GM12874 (cell line): ENCODE measurements at regions not wholly inside any gene's neighbourhood (a gene's known extent, or its start where the extent isn't known, plus 50 kb on each side); places are given as distances from the start of the nearest gene placed in this dataset.

Experiments used
- CTCF ChIP-seq: IDR thresholded peaks from 2 replicates; pipeline ENCODE4 v1.5.1; 2011; ENCODE audit warnings: low read depth, mild to moderate bottlenecking, control low read depth, low read length, moderate library complexity; ENCODE audit not compliant: insufficient read depth

DNA sequence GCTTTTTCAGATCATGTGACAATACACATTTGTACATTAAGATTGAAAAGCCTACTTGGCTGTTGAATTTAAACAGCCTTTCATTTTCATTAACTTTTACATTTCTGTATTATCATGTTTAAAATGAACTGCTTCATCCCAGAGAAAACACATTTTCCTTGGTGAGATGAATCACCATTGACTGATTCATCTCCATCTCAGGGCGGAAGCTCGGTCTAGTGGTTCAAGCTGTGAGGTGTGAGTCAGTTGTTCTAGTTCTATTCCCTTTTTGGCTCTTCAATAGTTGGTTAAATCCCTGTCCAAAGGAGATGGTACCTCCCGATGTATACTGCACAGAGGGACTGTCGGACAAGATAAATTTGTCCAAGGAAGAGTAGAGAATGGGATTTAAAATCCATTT, 189.7 kb downstream of the ADCYAP1 start:
- no peak for TF ChIP-seq CTCF

DNA sequence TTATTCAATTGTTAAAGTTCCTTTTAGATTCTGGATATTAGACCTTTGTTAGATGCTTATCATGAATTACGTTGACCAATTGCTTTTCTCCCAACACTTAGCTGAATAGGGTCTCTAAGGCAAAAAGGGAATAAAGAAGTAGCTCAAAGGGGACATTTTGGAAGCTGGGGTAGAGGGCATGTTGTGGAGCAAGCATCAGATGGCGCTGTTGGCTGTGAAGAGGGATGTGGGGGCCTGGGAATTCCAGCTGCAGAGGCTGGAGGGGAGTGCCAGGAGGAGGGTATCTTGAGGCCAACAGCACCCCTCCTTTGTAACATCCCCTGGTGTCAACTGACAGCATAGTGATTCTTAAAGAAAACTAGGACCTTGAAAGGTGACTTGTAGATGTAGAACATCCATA, 198.2 kb downstream of the ADCYAP1 start:
- no peak for TF ChIP-seq CTCF

DNA sequence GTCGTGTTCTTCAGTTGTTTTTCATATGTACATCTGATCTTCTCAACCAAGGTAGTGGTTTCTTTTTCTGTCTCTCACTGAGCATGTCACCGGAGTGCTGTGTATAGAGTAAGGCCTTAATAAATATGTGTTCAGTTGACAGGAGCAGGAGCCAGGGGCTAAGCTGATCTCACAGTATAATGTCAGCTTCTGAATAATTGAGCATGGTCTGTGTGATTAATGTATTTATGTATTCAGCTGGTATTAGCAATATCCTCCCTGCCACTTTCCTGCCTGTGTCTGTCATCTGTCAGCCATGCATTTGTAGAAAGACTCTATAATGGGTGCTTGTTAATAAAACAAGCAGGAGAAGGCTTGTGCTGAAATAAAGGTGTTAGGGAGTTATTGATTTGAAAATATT, 198.9 kb downstream of the ADCYAP1 start:
- no peak for TF ChIP-seq CTCF

DNA sequence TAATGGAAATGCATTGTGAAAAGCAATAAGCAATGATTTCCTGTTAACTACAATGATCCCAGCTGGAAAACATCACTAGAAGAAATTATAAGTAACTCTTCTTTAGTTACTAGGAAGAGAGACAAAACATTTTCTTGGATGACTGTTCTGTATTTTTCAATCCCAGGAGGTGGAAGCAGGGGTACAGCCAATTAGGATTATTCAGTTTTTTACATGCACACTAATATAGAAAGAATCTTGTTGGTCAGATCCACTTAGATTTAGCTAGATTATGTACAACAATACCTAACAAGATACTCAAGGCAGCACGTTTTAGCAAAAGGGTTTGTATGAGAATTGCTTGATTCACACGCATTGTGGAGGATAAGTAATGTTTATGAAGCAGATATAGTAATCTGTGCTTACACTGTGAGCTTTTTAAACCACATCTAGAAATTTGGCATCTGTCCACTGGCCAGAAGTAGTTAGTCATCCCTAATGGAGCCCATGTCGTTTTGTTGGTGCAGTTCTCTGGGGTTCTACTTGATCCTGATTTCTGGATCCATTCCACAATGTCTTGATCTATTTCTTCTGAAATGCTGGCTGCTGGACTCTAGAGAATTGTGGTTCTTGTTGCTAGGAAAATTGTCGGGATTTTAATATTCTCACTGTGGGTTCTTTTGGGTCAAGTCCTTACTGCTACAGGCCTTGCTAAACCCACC, 199.7 kb downstream of the ADCYAP1 start:
- TF ChIP-seq CTCF: no peak

DNA sequence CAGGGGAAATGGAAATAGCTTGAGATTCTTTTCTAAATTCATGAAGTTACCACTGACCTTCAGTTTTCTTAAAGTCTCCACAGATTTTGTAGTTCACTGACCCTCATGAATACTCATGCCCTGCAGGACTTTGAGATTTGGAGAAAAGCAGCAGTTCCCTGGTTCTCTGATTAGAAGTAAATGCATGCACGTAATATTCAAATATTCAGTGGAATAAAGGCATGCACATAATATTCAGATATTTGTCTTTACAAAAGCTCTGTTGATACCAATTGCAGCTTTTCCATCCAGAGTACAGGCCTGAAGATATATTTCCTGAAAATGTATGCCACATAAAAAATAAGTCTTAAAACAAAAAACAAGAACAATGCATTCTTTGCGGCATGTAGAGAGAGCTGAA, 219.8 kb downstream of the ADCYAP1 start:
- no peak for TF ChIP-seq CTCF

DNA sequence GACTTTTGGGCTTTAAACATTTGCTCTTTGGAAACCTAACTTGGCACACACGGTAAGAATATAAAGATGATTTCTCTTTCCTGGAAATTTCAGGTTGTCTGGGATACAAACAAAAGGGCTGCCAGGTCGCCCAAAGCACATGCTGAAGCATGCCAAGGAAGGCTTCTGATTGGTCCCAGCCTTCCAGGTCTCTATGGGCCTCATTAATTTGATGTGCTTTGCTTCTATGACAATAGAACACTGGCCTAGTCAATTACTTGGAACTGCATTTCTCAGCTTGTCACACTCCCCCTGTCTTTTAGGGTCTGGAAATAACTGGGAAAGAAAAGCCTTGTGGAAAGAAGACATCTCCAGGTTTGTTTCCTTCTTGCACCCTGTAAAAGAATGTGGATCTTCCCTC, 228.9 kb downstream of the ADCYAP1 start:
- TF ChIP-seq CTCF: no peak

- no peak for TF ChIP-seq CTCF
Measured at GRCh38 chr18:1147730-1148129, 243.1 kb downstream of the ADCYAP1 start.
